Choroid plexus epithelial cell (primary cell): ENCODE measurements at regions not wholly inside any gene's neighbourhood (a gene's known extent, or its start where the extent isn't known, plus 50 kb on each side); places are given as distances from the start of the nearest gene placed in this dataset.

Experiments
- DNase-seq: peaks from one replicate; pipeline ENCODE4 v3.0.0-alpha.2; 2010; ENCODE audit warnings: low read depth
- H3K4me3 ChIP-seq: 2 replicates; pipeline ENCODE4 v1.5.1; 2011; ENCODE audit warnings: low read depth, mild to moderate bottlenecking, control low read depth, low read length, moderate library complexity
- TF ChIP-seq, protein P1 (sequence below): conservative IDR thresholded peaks from 2 replicates; pipeline ENCODE4 v1.5.1; 2011; ENCODE audit warnings: low read depth, mild to moderate bottlenecking, control low read depth, inconsistent platforms, low read length, moderate library complexity

DNA sequence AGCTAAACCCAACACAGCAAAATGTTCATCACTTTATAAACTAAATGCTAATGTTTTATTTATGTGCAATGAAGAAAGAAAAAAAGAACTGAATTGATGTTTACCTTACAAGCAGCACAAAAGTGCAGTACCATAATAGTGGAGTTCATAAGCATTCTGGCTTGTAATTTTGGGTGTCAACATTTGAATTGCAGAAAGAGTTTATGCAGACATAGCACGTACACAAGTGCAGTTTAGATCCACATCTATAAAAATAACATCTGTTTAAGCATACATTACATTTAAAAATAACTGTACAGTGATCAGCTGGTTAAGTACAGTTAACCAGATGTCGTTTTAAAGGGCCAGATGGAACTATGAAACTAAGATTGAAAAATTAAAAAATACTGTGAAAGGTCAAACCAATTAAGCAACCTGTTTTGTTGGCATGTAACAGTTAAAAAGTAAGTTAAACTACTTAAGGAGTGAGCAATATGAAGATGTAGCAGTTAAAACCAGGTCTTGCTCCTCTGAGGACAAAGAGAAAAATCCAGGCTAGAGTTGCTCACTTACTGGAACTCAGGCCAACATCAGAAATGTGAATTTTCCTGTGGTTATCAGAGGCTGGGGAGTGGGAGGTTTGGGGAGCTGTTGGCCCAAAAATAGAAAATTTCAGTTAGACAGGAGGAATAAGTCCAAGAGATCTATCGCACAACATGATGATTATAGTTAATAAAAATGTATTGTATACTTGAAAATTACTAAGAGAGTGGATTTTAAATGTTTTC, 204.9 kb upstream of the MDFIC2 start:
- no peak overlapping the region for H3K4me3 ChIP-seq
- no peak for DNase-seq
- TF ChIP-seq, protein P1, sequence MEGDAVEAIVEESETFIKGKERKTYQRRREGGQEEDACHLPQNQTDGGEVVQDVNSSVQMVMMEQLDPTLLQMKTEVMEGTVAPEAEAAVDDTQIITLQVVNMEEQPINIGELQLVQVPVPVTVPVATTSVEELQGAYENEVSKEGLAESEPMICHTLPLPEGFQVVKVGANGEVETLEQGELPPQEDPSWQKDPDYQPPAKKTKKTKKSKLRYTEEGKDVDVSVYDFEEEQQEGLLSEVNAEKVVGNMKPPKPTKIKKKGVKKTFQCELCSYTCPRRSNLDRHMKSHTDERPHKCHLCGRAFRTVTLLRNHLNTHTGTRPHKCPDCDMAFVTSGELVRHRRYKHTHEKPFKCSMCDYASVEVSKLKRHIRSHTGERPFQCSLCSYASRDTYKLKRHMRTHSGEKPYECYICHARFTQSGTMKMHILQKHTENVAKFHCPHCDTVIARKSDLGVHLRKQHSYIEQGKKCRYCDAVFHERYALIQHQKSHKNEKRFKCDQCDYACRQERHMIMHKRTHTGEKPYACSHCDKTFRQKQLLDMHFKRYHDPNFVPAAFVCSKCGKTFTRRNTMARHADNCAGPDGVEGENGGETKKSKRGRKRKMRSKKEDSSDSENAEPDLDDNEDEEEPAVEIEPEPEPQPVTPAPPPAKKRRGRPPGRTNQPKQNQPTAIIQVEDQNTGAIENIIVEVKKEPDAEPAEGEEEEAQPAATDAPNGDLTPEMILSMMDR, result no peak

DNA sequence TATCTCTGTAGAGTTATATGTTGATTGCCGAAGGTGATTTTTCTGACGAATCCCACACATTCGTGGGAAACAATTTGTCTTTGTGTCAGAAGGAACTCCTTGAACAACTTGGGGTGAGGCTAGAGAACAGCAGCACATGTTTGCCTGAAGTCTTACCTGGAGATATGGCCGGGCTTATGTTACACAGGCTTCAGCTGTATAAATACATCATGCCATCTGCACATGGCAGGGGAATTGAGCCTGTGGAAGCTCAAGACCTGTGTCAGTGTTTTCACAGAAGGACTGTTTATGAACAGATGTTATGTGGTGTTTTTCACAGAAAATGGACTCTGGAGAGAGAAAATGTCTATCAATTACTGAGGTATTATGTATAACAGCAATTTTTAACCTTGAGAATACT, 203.6 kb upstream of the MDFIC2 start:
- no peak overlapping the region for H3K4me3 ChIP-seq
- TF ChIP-seq, protein P1, result no peak
- DNase-seq, result no peak

DNA sequence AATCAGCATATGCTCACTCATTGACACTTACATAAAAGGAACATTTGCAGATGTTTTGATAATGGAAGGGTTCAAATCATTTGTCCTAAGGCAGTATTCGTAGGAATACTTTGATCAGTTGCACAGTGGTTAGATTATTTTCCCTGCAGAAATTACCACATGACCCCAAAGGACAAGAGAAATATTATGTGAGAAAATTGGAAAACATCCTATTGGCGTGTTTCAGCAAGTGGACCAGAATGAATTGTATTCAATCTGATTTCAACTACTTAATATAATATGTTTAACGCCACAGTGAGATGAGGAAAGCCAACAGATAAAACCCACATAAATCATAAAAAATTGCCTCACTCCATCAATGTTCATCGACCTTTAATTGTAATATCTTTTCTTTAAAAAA, 195.0 kb upstream of the MDFIC2 start:
- no peak overlapping the region for H3K4me3 ChIP-seq
- TF ChIP-seq, protein P1, result no peak
- DNase-seq, result no peak

DNA sequence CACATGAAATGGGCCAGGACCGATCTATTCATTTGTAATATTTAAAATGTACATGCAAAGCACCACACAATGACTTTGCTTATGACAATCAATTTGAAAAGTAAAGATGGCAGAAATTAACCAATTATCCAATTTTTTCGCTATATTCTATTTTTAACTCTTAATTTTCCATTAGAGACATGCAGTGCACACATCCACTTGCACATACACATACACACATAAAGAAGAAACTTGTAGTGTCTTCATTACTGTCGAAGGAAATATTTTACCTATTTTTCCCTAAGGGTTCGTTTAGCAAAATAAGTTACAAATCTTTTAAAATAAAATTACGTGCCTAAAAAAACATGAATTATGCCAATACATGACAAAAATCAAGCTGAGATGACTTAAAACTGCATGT, 194.3 kb upstream of the MDFIC2 start:
- no peak overlapping the region for H3K4me3 ChIP-seq
- TF ChIP-seq, protein P1, result no peak
- no peak for DNase-seq

DNA sequence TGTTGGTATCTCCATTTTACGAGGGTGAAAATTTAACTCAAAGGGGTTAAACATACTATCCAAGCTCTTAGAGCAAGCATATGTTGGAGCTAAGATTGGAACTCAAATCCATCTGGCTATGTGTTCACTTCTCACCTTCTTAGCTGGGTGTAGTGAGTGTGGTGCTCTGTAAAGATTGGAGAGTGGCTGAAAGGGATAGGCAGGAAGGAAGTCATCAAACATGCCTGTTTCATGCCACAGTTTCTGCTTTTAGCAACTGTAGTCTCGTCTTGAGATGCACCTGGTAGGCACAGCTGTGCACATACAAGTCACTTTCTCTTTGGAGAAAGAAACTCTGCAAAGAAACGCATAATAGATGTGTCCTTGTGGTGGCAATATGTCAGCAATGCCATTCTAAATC, 189.1 kb upstream of the MDFIC2 start:
- H3K4me3 ChIP-seq, result no peak overlapping the region
- no peak for DNase-seq
- TF ChIP-seq, protein P1, result no peak

DNA sequence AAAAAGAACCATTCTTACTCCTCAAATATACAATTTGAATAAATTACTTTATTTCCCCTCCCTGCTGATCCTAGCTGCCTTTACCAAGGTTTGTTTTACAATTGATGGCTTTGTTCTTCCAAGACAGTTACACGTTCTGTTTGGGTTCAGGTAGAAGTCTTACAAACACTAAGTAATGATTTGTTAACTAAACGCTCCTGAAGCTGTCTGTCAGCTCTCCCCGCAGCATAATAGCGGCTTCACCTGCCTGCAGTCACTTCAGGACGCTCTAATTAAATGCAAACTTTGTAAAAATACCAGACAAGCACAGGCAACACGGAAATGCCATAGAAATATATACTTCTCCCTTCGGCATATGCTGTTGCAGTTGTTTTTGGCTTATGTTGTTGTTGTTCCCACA, 176.4 kb upstream of the MDFIC2 start:
- TF ChIP-seq, protein P1, result no peak
- no peak for DNase-seq
- H3K4me3 ChIP-seq, result no peak overlapping the region

DNA sequence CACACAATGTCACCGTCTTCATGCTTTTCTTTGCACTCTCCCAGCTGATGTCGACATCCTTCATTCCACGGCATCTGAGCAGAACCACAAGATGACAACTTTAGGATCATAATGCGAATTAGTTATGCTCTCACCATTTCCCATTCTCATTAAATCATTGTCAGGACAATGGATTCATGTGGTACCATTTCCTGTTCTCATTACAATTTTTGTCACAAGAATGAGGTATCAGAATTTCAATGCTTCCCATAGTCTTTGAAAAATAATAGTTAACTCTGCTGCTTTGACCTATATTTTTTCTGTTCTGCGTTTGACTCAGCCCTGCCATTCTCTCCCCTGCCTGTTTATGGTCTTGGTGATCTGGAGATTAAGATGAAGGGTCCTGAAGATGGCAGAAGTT, 175.7 kb upstream of the MDFIC2 start:
- H3K4me3 ChIP-seq, result no peak overlapping the region
- no peak for DNase-seq
- TF ChIP-seq, protein P1, result no peak
